ENCODE measurements at regions not wholly inside any gene's neighbourhood (a gene's known extent, or its start where the extent isn't known, plus 50 kb on each side); places are given as distances from the start of the nearest gene placed in this dataset.

GRCh38 chr1:79128722-79129121, 122.2 kb upstream of the ADGRL4 start:
- peak; percentile 70 for DNase-seq (ENCODE audit: low spot score)

DNA sequence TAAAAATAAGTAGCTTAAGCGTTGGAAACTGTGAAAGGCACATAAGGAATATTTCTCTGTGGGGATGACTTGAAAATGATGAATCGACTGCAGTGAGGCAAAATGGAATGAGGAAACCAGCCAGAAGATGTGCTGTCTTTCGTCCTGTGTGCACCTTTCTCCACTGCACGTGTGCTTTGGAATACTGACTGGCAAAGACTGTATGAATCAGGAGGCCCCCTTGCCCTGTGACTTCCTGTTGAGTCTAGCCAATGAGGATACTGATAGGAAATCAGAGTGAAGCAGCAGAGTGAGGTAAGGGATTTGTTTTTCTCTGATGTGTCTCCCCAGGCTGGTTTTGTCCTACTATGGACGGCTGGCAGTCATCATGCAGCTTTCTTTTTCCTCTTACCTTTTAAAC, 118.2 kb upstream of the ADGRL4 start:
- no peak for DNase-seq (ENCODE audit: low spot score)

DNA sequence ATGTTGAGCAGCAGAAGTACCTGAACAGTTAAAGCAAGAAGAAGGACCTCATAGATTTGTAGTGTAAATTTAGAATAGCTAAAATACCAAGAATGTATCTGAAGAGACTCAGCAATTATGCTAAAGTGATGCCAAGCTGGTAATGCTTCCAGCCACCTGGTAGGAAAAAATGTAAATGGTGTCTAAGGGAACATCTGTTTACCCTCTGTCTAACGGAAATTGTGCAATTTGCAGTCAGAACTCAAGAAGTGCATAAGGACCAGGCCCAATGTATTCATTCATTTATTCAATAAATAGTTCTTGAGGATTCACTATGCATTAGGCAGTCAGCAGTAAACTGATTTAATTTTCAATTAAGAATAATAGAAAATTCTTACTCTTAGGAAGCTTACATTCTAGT, 116.0 kb upstream of the ADGRL4 start:
- no peak for DNase-seq (ENCODE audit: low spot score)

GRCh38 chr1:79117376-79117775, 110.8 kb upstream of the ADGRL4 start:
- no peak for DNase-seq (ENCODE audit: low spot score)

DNA sequence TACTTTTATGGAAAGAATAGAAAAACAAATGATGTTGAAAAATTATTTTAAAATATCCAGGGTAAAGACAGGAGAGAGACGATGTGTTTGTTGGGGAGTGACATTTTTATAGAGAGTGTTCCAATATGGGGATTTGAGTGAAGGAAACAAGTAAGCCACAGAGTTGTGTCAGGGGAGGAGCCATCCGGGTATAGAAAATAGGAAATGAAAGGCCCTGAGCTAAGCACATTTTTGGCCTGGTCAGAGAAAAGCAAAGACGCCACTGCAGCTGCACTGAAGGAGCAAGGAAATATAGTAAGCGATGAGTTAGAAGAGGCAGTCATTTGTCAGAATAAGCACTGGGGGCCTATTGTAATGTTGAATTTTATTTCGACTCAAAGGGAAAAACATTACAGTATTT, 107.3 kb upstream of the ADGRL4 start:
- DNase-seq (ENCODE audit: low spot score) = no peak

- DNase-seq (ENCODE audit: low spot score) = no peak
These were observed 104.2 kb upstream of the ADGRL4 start for GRCh38 chr1:79110749-79111148.

- no peak for DNase-seq (ENCODE audit: low spot score)
These were observed 102.9 kb upstream of the ADGRL4 start for GRCh38 chr1:79109445-79109844.

GRCh38 chr1:79105500-79105899, 99.0 kb upstream of the ADGRL4 start:
- peak; percentile 12 for DNase-seq (ENCODE audit: low spot score)

GRCh38 chr1:79104617-79105016, 98.1 kb upstream of the ADGRL4 start:
- DNase-seq (ENCODE audit: low spot score) = no peak

- peak; percentile 62 for DNase-seq (ENCODE audit: low spot score)
These were observed 93.9 kb upstream of the ADGRL4 start for GRCh38 chr1:79100385-79100784.

DNA sequence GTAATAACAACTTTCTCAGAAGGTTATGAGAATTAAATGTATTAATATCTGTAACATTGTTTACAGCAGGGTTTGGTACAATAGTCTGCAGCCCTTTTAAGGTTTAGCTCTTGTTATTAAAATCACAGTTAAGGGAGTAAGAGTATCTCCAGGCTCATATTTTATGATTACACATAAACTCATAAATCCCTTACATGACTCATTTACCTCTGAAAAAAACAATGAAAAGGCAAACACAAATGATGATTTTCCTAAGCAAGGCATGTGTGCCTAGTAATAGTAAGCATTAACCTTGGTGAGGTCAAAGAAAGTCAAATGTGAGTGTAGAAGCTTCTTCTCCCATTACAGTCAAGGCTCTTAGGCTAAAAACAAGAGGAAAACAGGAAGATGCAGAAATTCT, 84.5 kb upstream of the ADGRL4 start:
- DNase-seq (ENCODE audit: low spot score) = no peak

GRCh38 chr1:79089946-79090345, 83.4 kb upstream of the ADGRL4 start:
- DNase-seq (ENCODE audit: low spot score) = no peak

GRCh38 chr1:79082233-79082632, 75.7 kb upstream of the ADGRL4 start:
- DNase-seq (ENCODE audit: low spot score) = no peak

GRCh38 chr1:79079770-79080169, 73.2 kb upstream of the ADGRL4 start:
- peak; percentile 81 for DNase-seq (ENCODE audit: low spot score)

DNA sequence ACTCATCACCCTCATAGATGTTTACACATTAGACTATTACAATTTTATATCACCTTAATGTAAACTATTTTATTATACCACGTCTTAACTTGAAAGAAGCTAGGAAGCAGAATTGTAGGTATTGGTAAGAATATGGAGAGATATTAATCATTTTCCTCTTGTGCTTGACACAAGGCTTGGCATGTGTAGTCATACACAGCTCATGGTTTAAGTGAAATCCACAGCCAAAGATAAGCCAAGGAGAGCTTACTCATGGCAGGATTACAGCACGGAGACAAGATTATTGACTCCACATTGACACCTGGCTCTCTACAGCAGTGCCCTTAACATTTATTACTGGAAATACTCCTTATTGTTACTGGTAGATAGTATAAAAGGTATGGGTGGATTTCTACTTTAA, 68.4 kb upstream of the ADGRL4 start:
- no peak for DNase-seq (ENCODE audit: low spot score)

DNA sequence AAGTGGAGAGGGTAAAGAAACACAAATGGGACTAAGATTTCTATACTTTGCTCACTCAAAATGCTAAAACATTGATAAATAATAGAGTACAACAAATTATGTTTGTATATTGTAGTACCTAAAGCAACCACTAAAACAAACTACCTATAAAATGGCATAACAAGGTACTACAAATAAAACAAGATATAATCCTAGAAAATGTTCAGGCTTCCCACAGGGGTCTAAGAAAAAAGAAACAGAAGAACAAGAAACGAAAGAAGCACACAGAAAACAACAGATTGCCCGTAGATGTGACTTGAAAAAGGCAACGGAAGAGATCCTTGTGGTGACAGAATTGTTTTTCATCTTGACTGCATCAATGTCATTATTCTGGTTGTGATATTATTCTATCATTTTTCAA, 63.3 kb upstream of the ADGRL4 start:
- no peak for DNase-seq (ENCODE audit: low spot score)

- no peak for DNase-seq (ENCODE audit: low spot score)
These were observed 52.8 kb upstream of the ADGRL4 start for GRCh38 chr1:79059341-79059740.
